H9 (cell line): ENCODE measurements at regions not wholly inside any gene's neighbourhood (a gene's known extent, or its start where the extent isn't known, plus 50 kb on each side); places are given as distances from the start of the nearest gene placed in this dataset.
"Not testable (repeated sequence)": the region's sequence is repeated elsewhere in the genome, so short reads cannot be mapped to it uniquely, and the experiment has no call there.

Experiments used
- DNase-seq: peaks from one replicate; pipeline ENCODE4 v3.0.0-alpha.2; 2017
- H2AFZ ChIP-seq: one replicate; pipeline ENCODE4 v1.6.1; 2013; ENCODE audit warnings: mild to moderate bottlenecking, low read length, control low read depth, moderate library complexity
- H2AK5ac ChIP-seq: 2 replicates; pipeline ENCODE4 v1.6.1; 2013; ENCODE audit warnings: low read length, control low read depth, mixed read lengths; ENCODE audit not compliant: insufficient read length
- H2BK120ac ChIP-seq: one replicate; pipeline ENCODE4 v1.6.1; 2013; ENCODE audit warnings: low read depth, mild to moderate bottlenecking, low read length, control low read depth, inconsistent platforms; ENCODE audit not compliant: poor library complexity, severe bottlenecking
- H2BK12ac ChIP-seq: 2 replicates; pipeline ENCODE4 v1.6.1; 2013; ENCODE audit warnings: low read length, control low read depth, mixed read lengths, low read depth; ENCODE audit not compliant: insufficient read length
- H2BK15ac ChIP-seq: 2 replicates; pipeline ENCODE4 v1.6.1; 2013; ENCODE audit warnings: low read depth, low read length, control low read depth
- H2BK20ac ChIP-seq: one replicate; pipeline ENCODE4 v1.6.1; 2013; ENCODE audit warnings: low read depth, mild to moderate bottlenecking, low read length, control low read depth, inconsistent platforms; ENCODE audit not compliant: poor library complexity, severe bottlenecking
- H2BK5ac ChIP-seq: 2 replicates; pipeline ENCODE4 v1.6.1; 2013; ENCODE audit warnings: low read length, control low read depth, mixed read lengths; ENCODE audit not compliant: insufficient read length
- H3K14ac ChIP-seq: 2 replicates; pipeline ENCODE4 v1.6.1; 2013; ENCODE audit warnings: low read length, control low read depth; ENCODE audit not compliant: insufficient read depth
- H3K18ac ChIP-seq: 2 replicates; pipeline ENCODE4 v1.6.1; 2013; ENCODE audit warnings: low read depth, mild to moderate bottlenecking, mixed read lengths, low read length, control low read depth; ENCODE audit not compliant: insufficient read length
- H3K23ac ChIP-seq: 2 replicates; pipeline ENCODE4 v1.6.1; 2013; ENCODE audit warnings: low read length, control low read depth, mixed read lengths, low read depth; ENCODE audit not compliant: insufficient read length
- H3K23me2 ChIP-seq: 2 replicates; pipeline ENCODE4 v1.6.1; 2013; ENCODE audit warnings: low read depth, mild to moderate bottlenecking, mixed read lengths, low read length, control low read depth; ENCODE audit not compliant: insufficient read length, poor library complexity, severe bottlenecking
- H3K27ac ChIP-seq: 2 replicates; pipeline ENCODE4 v1.5.1; 2013; ENCODE audit warnings: low read length, control low read depth, mixed read lengths, low read depth; ENCODE audit not compliant: insufficient read length
- H3K27me3 ChIP-seq: 2 replicates; pipeline ENCODE4 v1.6.1; 2013; ENCODE audit warnings: low read length, control low read depth, inconsistent platforms; ENCODE audit not compliant: insufficient read depth
- H3K4ac ChIP-seq: 2 replicates; pipeline ENCODE4 v1.6.1; 2013; ENCODE audit warnings: low read depth, mild to moderate bottlenecking, control low read depth, inconsistent platforms, low read length, moderate library complexity
- H3K4me1 ChIP-seq: 2 replicates; pipeline ENCODE4 v1.6.1; 2013; ENCODE audit warnings: low read length, control low read depth, inconsistent platforms; ENCODE audit not compliant: insufficient read depth
- H3K4me2 ChIP-seq: 2 replicates; pipeline ENCODE4 v1.6.1; 2013; ENCODE audit warnings: low read length, control low read depth, mixed read lengths; ENCODE audit not compliant: insufficient read length, insufficient read depth
- H3K56ac ChIP-seq: 2 replicates; pipeline ENCODE4 v1.6.1; 2013; ENCODE audit warnings: low read depth, mild to moderate bottlenecking, mixed read lengths, low read length, control low read depth; ENCODE audit not compliant: insufficient read length
- H3K79me1 ChIP-seq: 2 replicates; pipeline ENCODE4 v1.6.1; 2013; ENCODE audit warnings: low read depth, mild to moderate bottlenecking, moderate library complexity, low read length, control low read depth, inconsistent platforms; ENCODE audit not compliant: insufficient read depth, poor library complexity, severe bottlenecking
- H3K79me2 ChIP-seq: 2 replicates; pipeline ENCODE4 v1.6.1; 2013; ENCODE audit warnings: low read length, control low read depth, inconsistent platforms; ENCODE audit not compliant: insufficient read depth
- H3K9ac ChIP-seq: 2 replicates; pipeline ENCODE4 v1.6.1; 2013; ENCODE audit warnings: low read length, control low read depth, mixed read lengths; ENCODE audit not compliant: insufficient read length; ENCODE audit errors: extremely low read depth
- H3K9me3 ChIP-seq: one replicate; pipeline ENCODE4 v1.6.1; 2013; ENCODE audit warnings: low read depth, low read length, inconsistent platforms; ENCODE audit not compliant: control insufficient read depth
- H3T11ph ChIP-seq: one replicate; pipeline ENCODE4 v1.6.1; 2013; ENCODE audit warnings: mild to moderate bottlenecking, low read length, control low read depth, inconsistent platforms
- H4K20me1 ChIP-seq: one replicate; pipeline ENCODE4 v1.6.1; 2013; ENCODE audit not compliant: control insufficient read depth, insufficient read length, insufficient read depth
- H4K5ac ChIP-seq: 2 replicates; pipeline ENCODE4 v1.6.1; 2013; ENCODE audit warnings: low read depth, mild to moderate bottlenecking, mixed read lengths, low read length, control low read depth; ENCODE audit not compliant: insufficient read length
- H4K8ac ChIP-seq: replicated peaks from 2 replicates; pipeline ENCODE4 v1.6.1; 2013; ENCODE audit warnings: low read length, control low read depth, mixed read lengths, low read depth; ENCODE audit not compliant: insufficient read length
- H4K91ac ChIP-seq: 2 replicates; pipeline ENCODE4 v1.6.1; 2013; ENCODE audit warnings: low read depth, mild to moderate bottlenecking, moderate library complexity, mixed read lengths, low read length, control low read depth; ENCODE audit not compliant: insufficient read length
- H3K27ac Mint-ChIP-seq, 3 experiments: 2 replicates in 2 of 3; 3 replicates in 1 of 3; pipeline ENCODE4 v1.8.0; 2020 to 2021; ENCODE audit warnings: mixed read lengths in 3 of 3, mild to moderate bottlenecking in 1 of 3, moderate library complexity in 1 of 3
- H3K27me3 Mint-ChIP-seq: 2 replicates; pipeline ENCODE4 v1.8.0; 2021; ENCODE audit warnings: low read depth, mild to moderate bottlenecking, moderate library complexity, mixed read lengths
- H3K36me3 Mint-ChIP-seq, 3 experiments: 2 replicates in 2 of 3; 3 replicates in 1 of 3; pipeline ENCODE4 v1.8.0; 2020 to 2021; ENCODE audit warnings: low read depth in 3 of 3, mixed read lengths in 3 of 3; ENCODE audit not compliant: insufficient read depth in 1 of 3
- H3K4me1 Mint-ChIP-seq, 2 experiments: 2 replicates each; pipeline ENCODE4 v1.8.0; 2020; ENCODE audit warnings: mixed read lengths in 2 of 2
- H3K4me3 Mint-ChIP-seq, 2 experiments: 2 replicates in 1 of 2; 3 replicates in 1 of 2; pipeline ENCODE4 v1.8.0; 2020 to 2021; ENCODE audit warnings: mild to moderate bottlenecking in 2 of 2, mixed read lengths in 2 of 2, moderate library complexity in 1 of 2
- H3K9me3 Mint-ChIP-seq, 2 experiments: 2 replicates in 1 of 2; 3 replicates in 1 of 2; pipeline ENCODE4 v1.8.0; 2020; ENCODE audit warnings: mild to moderate bottlenecking in 2 of 2, mixed read lengths in 2 of 2, moderate library complexity in 1 of 2
- CTCF ChIP-seq: fragments of 200-600 bp; sonication (generic); conservative IDR thresholded peaks from 3 replicates; pipeline ENCODE4 v1.8.0; 2021; ENCODE audit warnings: antibody characterized with exemption, mild to moderate bottlenecking
- WGBS: extraction: QIAGEN DNeasy Blood & Tissue Kit; methylation state at CpG from one replicate; pipeline ENCODE4 v1.1.7; 2013; ENCODE audit warnings: missing lambda C conversion rate, low lambda C conversion rate, mixed read lengths; ENCODE audit not compliant: insufficient read length; ENCODE audit errors: extremely low coverage; 5-methylcytosine and 5-hydroxymethylcytosine counted together

DNA sequence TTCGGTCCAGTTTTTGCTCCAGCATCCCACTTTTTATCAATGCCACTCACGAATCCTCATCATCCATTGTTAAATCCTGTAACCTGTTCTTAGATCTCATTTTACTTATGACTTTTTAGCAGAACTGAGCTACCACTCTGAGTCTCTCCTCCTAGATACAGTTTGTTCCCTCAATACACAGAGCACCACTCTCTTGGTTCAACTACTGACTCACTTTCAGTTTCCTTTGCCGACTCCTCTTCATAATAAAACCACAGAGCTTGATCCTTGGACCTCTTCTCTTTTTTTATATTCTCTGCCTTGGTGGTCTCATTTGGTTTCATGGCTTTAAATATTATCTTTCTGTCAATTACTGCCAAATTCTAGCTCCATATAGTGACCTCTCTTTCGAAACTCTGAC, 150.3 kb downstream of the SLITRK5 start:
- no peak overlapping the region for H3K27ac ChIP-seq
- H3K23ac ChIP-seq = no peak overlapping the region
- no peak for TF ChIP-seq CTCF
- H3K18ac ChIP-seq = no peak overlapping the region
- H2BK20ac ChIP-seq = no peak overlapping the region
- no peak overlapping the region for H2AFZ ChIP-seq
- H3K4me1 Mint-ChIP-seq = no peaks in the 10 kb centered on the region
- H3K9ac ChIP-seq = no peak overlapping the region
- no peak for DNase-seq
- no peak overlapping the region for H3T11ph ChIP-seq
- H2BK15ac ChIP-seq = no peak overlapping the region
- H3K79me1 ChIP-seq = no peaks in the 10 kb centered on the region
- no peak overlapping the region for H3K4me3 Mint-ChIP-seq
- H3K14ac ChIP-seq = no peak overlapping the region
- H3K27me3 Mint-ChIP-seq = no peaks in the 10 kb centered on the region; the same call in 1 of the 2 replicates
- no peaks in the 10 kb centered on the region for H3K79me2 ChIP-seq
- WGBS = no CpG with 5 or more reads among the region's 4 CpGs
- no peaks in the 10 kb centered on the region for H3K27me3 ChIP-seq
- H2BK120ac ChIP-seq = no peak overlapping the region
- no peaks in the 10 kb centered on the region for H3K23me2 ChIP-seq
- H2BK5ac ChIP-seq = no peak overlapping the region
- no peak overlapping the region for H3K4ac ChIP-seq
- H4K8ac ChIP-seq = no peak overlapping the region
- no peak overlapping the region for H2AK5ac ChIP-seq
- H4K91ac ChIP-seq = no peak overlapping the region
- H2BK12ac ChIP-seq = no peak overlapping the region
- no peak overlapping the region for H3K56ac ChIP-seq
- no peaks in the 10 kb centered on the region for H3K9me3 ChIP-seq
- no peaks in the 10 kb centered on the region for H3K36me3 Mint-ChIP-seq
- no peak overlapping the region for H3K27ac Mint-ChIP-seq
- H3K4me1 ChIP-seq = no peaks in the 10 kb centered on the region
- no peak overlapping the region for H3K4me2 ChIP-seq
- no peaks in the 10 kb centered on the region for H4K20me1 ChIP-seq
- no peak overlapping the region for H4K5ac ChIP-seq
- no peaks in the 10 kb centered on the region for H3K9me3 Mint-ChIP-seq

DNA sequence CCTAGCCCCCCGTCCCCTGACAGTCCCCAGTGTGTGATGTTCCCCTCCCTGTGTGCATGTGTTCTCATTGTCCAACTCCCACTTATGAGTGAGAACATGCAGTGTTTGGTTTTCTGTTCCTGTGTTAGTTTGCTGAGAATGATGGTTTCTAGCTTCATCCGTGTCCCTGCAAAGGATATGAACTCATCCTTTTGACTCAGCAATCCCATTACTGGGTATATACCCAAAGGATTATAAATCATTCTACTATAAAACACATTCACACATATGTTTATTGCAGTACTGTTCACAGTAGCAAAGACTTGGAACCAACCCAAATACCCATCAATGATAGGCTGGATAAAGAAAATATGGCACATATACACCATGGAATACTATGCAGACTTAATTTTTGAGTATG, 155.1 kb downstream of the SLITRK5 start:
- H3K4me1 Mint-ChIP-seq, H3K4ac ChIP-seq, H3K9me3 Mint-ChIP-seq, H2BK12ac ChIP-seq, H3K4me1 ChIP-seq, H3K4me3 Mint-ChIP-seq, H4K20me1 ChIP-seq, H4K8ac ChIP-seq, H3T11ph ChIP-seq, H3K36me3 Mint-ChIP-seq, H3K4me2 ChIP-seq, H3K9ac ChIP-seq, H3K18ac ChIP-seq, H3K56ac ChIP-seq, H2AFZ ChIP-seq, DNase-seq, H2BK120ac ChIP-seq, H3K23me2 ChIP-seq, H4K5ac ChIP-seq, H2BK15ac ChIP-seq, H3K27me3 ChIP-seq, H3K14ac ChIP-seq, H3K79me2 ChIP-seq, H2BK5ac ChIP-seq, H2BK20ac ChIP-seq, H3K27me3 Mint-ChIP-seq, H2AK5ac ChIP-seq, H3K27ac ChIP-seq, H3K23ac ChIP-seq, H4K91ac ChIP-seq, H3K79me1 ChIP-seq, H3K9me3 ChIP-seq: not testable (repeated sequence)
- H3K27ac Mint-ChIP-seq = peak overlapping the region in 1 of 3 experiments; percentile 50; a peak in 2 of 7 replicates
- WGBS = no CpG with 5 or more reads among the region's 2 CpGs
